OCI-LY7 (cell line): ENCODE measurements at regions not wholly inside any gene's neighbourhood (a gene's known extent, or its start where the extent isn't known, plus 50 kb on each side); places are given as distances from the start of the nearest gene placed in this dataset.

Experiments used
- EZH2phosphoT487 ChIP-seq: fragments of 200-600 bp; sonication (generic); IDR thresholded peaks from 2 replicates; pipeline ENCODE4 v1.6.1; 2018; ENCODE audit warnings: low read depth, borderline replicate concordance, mild to moderate bottlenecking, mixed run types, antibody characterized with exemption, low read length, moderate library complexity, mixed read lengths
- TF ChIP-seq, protein P1 (sequence below): fragments of 200-600 bp; sonication (generic); conservative IDR thresholded peaks from 2 replicates; pipeline ENCODE4 v1.5.1; 2014; ENCODE audit warnings: mild to moderate bottlenecking, antibody characterized with exemption, low read length, moderate library complexity, mixed read lengths

DNA sequence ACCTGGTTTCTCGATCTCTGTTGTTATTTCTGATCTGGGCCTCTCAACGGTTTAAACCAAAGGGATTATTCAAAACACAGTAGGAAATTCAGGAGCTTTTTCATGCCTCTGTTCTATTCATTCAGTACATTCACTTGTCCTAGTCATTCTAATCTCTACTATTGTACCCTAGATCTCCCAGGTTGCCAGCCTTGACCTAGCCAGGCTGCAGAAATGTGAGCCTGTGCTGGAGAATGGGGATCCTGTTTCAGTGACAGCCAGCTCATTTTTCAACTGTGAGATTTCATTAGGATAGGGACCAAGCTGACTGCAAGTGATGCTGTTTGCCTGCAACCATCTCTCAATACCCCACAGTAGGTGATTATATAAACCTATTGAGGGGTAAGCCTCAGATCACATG is 186.2 kb downstream of the CMPK2 start:
- TF ChIP-seq, protein P1, sequence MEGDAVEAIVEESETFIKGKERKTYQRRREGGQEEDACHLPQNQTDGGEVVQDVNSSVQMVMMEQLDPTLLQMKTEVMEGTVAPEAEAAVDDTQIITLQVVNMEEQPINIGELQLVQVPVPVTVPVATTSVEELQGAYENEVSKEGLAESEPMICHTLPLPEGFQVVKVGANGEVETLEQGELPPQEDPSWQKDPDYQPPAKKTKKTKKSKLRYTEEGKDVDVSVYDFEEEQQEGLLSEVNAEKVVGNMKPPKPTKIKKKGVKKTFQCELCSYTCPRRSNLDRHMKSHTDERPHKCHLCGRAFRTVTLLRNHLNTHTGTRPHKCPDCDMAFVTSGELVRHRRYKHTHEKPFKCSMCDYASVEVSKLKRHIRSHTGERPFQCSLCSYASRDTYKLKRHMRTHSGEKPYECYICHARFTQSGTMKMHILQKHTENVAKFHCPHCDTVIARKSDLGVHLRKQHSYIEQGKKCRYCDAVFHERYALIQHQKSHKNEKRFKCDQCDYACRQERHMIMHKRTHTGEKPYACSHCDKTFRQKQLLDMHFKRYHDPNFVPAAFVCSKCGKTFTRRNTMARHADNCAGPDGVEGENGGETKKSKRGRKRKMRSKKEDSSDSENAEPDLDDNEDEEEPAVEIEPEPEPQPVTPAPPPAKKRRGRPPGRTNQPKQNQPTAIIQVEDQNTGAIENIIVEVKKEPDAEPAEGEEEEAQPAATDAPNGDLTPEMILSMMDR: no peak
- no peak for TF ChIP-seq EZH2phosphoT487
